ENCODE measurements at regions not wholly inside any gene's neighbourhood (a gene's known extent, or its start where the extent isn't known, plus 50 kb on each side); places are given as distances from the start of the nearest gene placed in this dataset.

GRCh38 chr15:98413933-98414546 is 234.3 kb upstream of the IGF1R start:
- H3K27me3 ChIP-seq (replicated peaks; ENCODE audit: insufficient read depth): peaks cover 5% of the 10 kb centered on the region; the same call in 1 of the 2 replicates
- no peaks in the 10 kb centered on the region for H3K79me2 ChIP-seq (ENCODE audit: insufficient read depth)
- no peaks in the 10 kb centered on the region for H3K9me2 ChIP-seq (ENCODE audit: insufficient read depth)
- no peak overlapping the region for H3K4me3 ChIP-seq
- H3K4me2 ChIP-seq (ENCODE audit: unreplicated experiment): no peak overlapping the region
- no peaks in the 10 kb centered on the region for H3K9me3 ChIP-seq (ENCODE audit: low read depth)
- no peak overlapping the region for H3K9ac ChIP-seq
- no peaks in the 10 kb centered on the region for H4K20me1 ChIP-seq (ENCODE audit: insufficient read depth)
- H3F3A ChIP-seq (ENCODE audit: insufficient read depth): no peaks in the 10 kb centered on the region
- H3K36me3 ChIP-seq (ENCODE audit: low read depth): no peaks in the 10 kb centered on the region
- no peak for TF ChIP-seq EZH2phosphoT487 (IDR thresholded peaks at IDR 0.05; ENCODE audit: insufficient read depth, low read depth)
- TF ChIP-seq EZH2 (IDR thresholded peaks at IDR 0.05; ENCODE audit: insufficient read depth, poor library complexity, severe bottlenecking): no peak
- H2AFZ ChIP-seq: no peak overlapping the region
- DNase-seq: peak; percentile 27
- WGBS, 2 experiments (ENCODE audit: low coverage in 1 of 2, low lambda C conversion rate in 2 of 2, missing lambda C conversion rate in 2 of 2): 2% methylated on average over 13 of the region's 13 CpGs
- no peak overlapping the region for H3K27ac ChIP-seq
- in situ Hi-C loops (cut with MboI): loop anchor here (10.0 kb wide), 1 partner anchor 109 kb away; no protein-coding TSS in a partner anchor
- H3K4me1 ChIP-seq (ENCODE audit: insufficient read depth): no peaks in the 10 kb centered on the region

GRCh38 chr15:98416222-98416855 is 232.0 kb upstream of the IGF1R start:
- DNase-seq: no peak
- Histone ChIP-seq H3K9me2 (ENCODE audit: insufficient read depth) (no peaks in the 10 kb centered on the region), H3K4me2 (ENCODE audit: unreplicated experiment) (no peak overlapping the region), H3K27me3 (replicated peaks; ENCODE audit: insufficient read depth) (peaks cover 17% of the 10 kb centered on the region; the same call in 1 of the 2 replicates), H3K9ac (no peak overlapping the region), H2AFZ (no peak overlapping the region), H3K4me1 (ENCODE audit: insufficient read depth) (no peaks in the 10 kb centered on the region), H3F3A (ENCODE audit: insufficient read depth) (no peaks in the 10 kb centered on the region), H3K79me2 (ENCODE audit: insufficient read depth) (no peaks in the 10 kb centered on the region), H3K27ac (no peak overlapping the region), H3K9me3 (ENCODE audit: low read depth) (no peaks in the 10 kb centered on the region), H3K4me3 (no peak overlapping the region), H4K20me1 (ENCODE audit: insufficient read depth) (no peaks in the 10 kb centered on the region), H3K36me3 (ENCODE audit: low read depth) (no peaks in the 10 kb centered on the region)
- in situ Hi-C loops (cut with MboI): loop anchor here (10.0 kb wide), 1 partner anchor 112 kb away; no protein-coding TSS in a partner anchor
- TF ChIP-seq EZH2phosphoT487 (IDR thresholded peaks at IDR 0.05; ENCODE audit: insufficient read depth, low read depth) (no peak), EZH2 (IDR thresholded peaks at IDR 0.05; ENCODE audit: insufficient read depth, poor library complexity, severe bottlenecking) (no peak)
- WGBS, 2 experiments (ENCODE audit: low coverage in 1 of 2, low lambda C conversion rate in 2 of 2, missing lambda C conversion rate in 2 of 2): 61 to 72% methylated on average over 8 of the region's 8 CpGs

- no peak overlapping the region for H3K27ac ChIP-seq
- no peaks in the 10 kb centered on the region for H3K9me3 ChIP-seq (ENCODE audit: low read depth)
- H3K9ac ChIP-seq: no peak overlapping the region
- peaks cover 24% of the 10 kb centered on the region for H3K27me3 ChIP-seq (replicated peaks; ENCODE audit: insufficient read depth)
- no peaks in the 10 kb centered on the region for H3K36me3 ChIP-seq (ENCODE audit: low read depth)
- H4K20me1 ChIP-seq (ENCODE audit: insufficient read depth): no peaks in the 10 kb centered on the region
- TF ChIP-seq EZH2phosphoT487 (IDR thresholded peaks at IDR 0.05; ENCODE audit: insufficient read depth, low read depth) (no peak), EZH2 (IDR thresholded peaks at IDR 0.05; ENCODE audit: insufficient read depth, poor library complexity, severe bottlenecking) (no peak)
- in situ Hi-C loops (cut with MboI): loop anchor here (10.0 kb wide), 1 partner anchor 113 kb away; no protein-coding TSS in a partner anchor
- no peaks in the 10 kb centered on the region for H3K4me1 ChIP-seq (ENCODE audit: insufficient read depth)
- no peaks in the 10 kb centered on the region for H3K79me2 ChIP-seq (ENCODE audit: insufficient read depth)
- 59 to 60% methylated on average over 12 of the region's 12 CpGs for WGBS, 2 experiments (ENCODE audit: low coverage in 1 of 2, low lambda C conversion rate in 2 of 2, missing lambda C conversion rate in 2 of 2)
- H3K4me2 ChIP-seq (ENCODE audit: unreplicated experiment): no peak overlapping the region
- no peaks in the 10 kb centered on the region for H3K9me2 ChIP-seq (ENCODE audit: insufficient read depth)
- no peak overlapping the region for H3K4me3 ChIP-seq
- no peaks in the 10 kb centered on the region for H3F3A ChIP-seq (ENCODE audit: insufficient read depth)
- H2AFZ ChIP-seq: no peak overlapping the region
- DNase-seq: no peak
Observed at GRCh38 chr15:98417346-98417745, 231.0 kb upstream of the IGF1R start.

GRCh38 chr15:98418122-98418521 is 230.2 kb upstream of the IGF1R start:
- no peak for DNase-seq
- H3K4me2 ChIP-seq (ENCODE audit: unreplicated experiment): no peak overlapping the region
- peaks cover 31% of the 10 kb centered on the region for H3K27me3 ChIP-seq (replicated peaks; ENCODE audit: insufficient read depth)
- TF ChIP-seq EZH2phosphoT487 (IDR thresholded peaks at IDR 0.05; ENCODE audit: insufficient read depth, low read depth): no peak
- TF ChIP-seq EZH2 (IDR thresholded peaks at IDR 0.05; ENCODE audit: insufficient read depth, poor library complexity, severe bottlenecking): no peak
- H3K9me2 ChIP-seq (ENCODE audit: insufficient read depth): no peaks in the 10 kb centered on the region
- no peaks in the 10 kb centered on the region for H4K20me1 ChIP-seq (ENCODE audit: insufficient read depth)
- H3K9me3 ChIP-seq (ENCODE audit: low read depth): no peaks in the 10 kb centered on the region
- in situ Hi-C loops (cut with MboI): loop anchor here (10.0 kb wide), 1 partner anchor 113 kb away; no protein-coding TSS in a partner anchor
- H3K9ac ChIP-seq: no peak overlapping the region
- no peak overlapping the region for H3K27ac ChIP-seq
- WGBS, 2 experiments (ENCODE audit: low coverage in 1 of 2, low lambda C conversion rate in 2 of 2, missing lambda C conversion rate in 2 of 2): 49 to 57% methylated on average over 11 of the region's 11 CpGs
- no peaks in the 10 kb centered on the region for H3F3A ChIP-seq (ENCODE audit: insufficient read depth)
- no peak overlapping the region for H2AFZ ChIP-seq
- H3K36me3 ChIP-seq (ENCODE audit: low read depth): no peaks in the 10 kb centered on the region
- no peaks in the 10 kb centered on the region for H3K4me1 ChIP-seq (ENCODE audit: insufficient read depth)
- no peaks in the 10 kb centered on the region for H3K79me2 ChIP-seq (ENCODE audit: insufficient read depth)
- no peak overlapping the region for H3K4me3 ChIP-seq
